Cardiac fibroblast (primary cell): ENCODE measurements at regions not wholly inside any gene's neighbourhood (a gene's known extent, or its start where the extent isn't known, plus 50 kb on each side); places are given as distances from the start of the nearest gene placed in this dataset.

Experiments used
- DNase-seq, 2 donors: peaks; one replicate each; pipeline versions ENCODE4 v3.0.0 to v3.0.0-alpha.2; 2010; ENCODE audit warnings: low read depth in 2 of 2
- H3K4me3 ChIP-seq, 2 donors: replicated peaks in 1 of 2; 1 replicate in 1 of 2; 2 replicates in 1 of 2; pipeline ENCODE4 v1.5.1; 2011; ENCODE audit warnings: low read depth in 2 of 2, low read length in 2 of 2, mild to moderate bottlenecking in 2 of 2, moderate library complexity in 1 of 2
- TF ChIP-seq, protein P1 (sequence below): IDR thresholded peaks from one replicate; pipeline ENCODE4 v1.5.1; 2011; ENCODE audit warnings: low read depth, mild to moderate bottlenecking, low read length, inconsistent platforms

DNA sequence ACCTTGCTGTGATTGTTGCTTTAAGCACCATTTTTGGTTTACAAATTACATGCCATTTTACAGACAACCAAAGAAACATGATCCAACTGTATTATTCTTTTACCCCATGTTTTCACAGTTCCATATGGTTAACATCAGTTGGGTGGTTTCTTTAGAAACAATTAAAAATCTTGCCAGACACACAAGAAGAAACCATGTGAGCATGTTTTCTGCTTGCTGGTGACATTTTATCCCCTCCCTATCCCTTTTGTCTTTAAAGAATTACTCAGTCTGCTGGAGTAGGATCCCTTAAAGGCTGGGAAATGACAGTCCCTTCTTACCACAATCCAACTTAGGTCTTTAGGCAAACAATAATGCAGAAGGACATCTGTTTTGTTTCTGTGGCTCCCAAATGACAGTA is 121.8 kb upstream of the PLXNC1 start:
- no peak overlapping the region for H3K4me3 ChIP-seq
- TF ChIP-seq, protein P1, sequence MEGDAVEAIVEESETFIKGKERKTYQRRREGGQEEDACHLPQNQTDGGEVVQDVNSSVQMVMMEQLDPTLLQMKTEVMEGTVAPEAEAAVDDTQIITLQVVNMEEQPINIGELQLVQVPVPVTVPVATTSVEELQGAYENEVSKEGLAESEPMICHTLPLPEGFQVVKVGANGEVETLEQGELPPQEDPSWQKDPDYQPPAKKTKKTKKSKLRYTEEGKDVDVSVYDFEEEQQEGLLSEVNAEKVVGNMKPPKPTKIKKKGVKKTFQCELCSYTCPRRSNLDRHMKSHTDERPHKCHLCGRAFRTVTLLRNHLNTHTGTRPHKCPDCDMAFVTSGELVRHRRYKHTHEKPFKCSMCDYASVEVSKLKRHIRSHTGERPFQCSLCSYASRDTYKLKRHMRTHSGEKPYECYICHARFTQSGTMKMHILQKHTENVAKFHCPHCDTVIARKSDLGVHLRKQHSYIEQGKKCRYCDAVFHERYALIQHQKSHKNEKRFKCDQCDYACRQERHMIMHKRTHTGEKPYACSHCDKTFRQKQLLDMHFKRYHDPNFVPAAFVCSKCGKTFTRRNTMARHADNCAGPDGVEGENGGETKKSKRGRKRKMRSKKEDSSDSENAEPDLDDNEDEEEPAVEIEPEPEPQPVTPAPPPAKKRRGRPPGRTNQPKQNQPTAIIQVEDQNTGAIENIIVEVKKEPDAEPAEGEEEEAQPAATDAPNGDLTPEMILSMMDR, result no peak
- DNase-seq, result no peak

GRCh38 chr12:94027561-94027960 is 120.8 kb upstream of the PLXNC1 start:
- no peak for DNase-seq
- H3K4me3 ChIP-seq, result no peak overlapping the region
- TF ChIP-seq, protein P1, result no peak

GRCh38 chr12:94031763-94032162 is 116.6 kb upstream of the PLXNC1 start:
- no peak overlapping the region for H3K4me3 ChIP-seq
- TF ChIP-seq, protein P1, result no peak
- no peak for DNase-seq

- no peak overlapping the region for H3K4me3 ChIP-seq
- TF ChIP-seq, protein P1, result no peak
- no peak for DNase-seq
Measured at GRCh38 chr12:94032368-94032767, 116.0 kb upstream of the PLXNC1 start.

DNA sequence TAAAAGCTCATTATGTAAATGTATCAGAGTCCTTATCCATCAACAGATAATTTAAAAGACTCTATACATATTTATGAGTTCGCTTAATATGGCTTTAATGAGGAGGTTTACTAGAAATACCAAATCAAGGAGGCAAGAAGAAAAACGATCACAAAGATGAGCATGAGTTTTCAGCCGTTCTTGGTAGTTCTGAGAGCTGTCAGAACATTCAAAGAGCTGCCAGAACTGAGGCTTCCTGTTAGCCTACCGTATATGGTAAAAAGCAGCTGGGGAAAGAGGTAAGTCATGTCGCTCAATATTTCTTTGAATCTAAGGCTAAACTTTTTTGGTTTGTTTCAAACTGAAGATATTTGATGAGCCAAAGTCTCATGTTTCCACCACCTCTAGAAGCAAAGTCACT is 115.3 kb upstream of the PLXNC1 start:
- no peak for DNase-seq
- TF ChIP-seq, protein P1, result no peak
- no peak overlapping the region for H3K4me3 ChIP-seq

- DNase-seq, result no peak
- H3K4me3 ChIP-seq, result no peak overlapping the region
- TF ChIP-seq, protein P1, result no peak
Measured at GRCh38 chr12:94033784-94034183, 114.6 kb upstream of the PLXNC1 start.

DNA sequence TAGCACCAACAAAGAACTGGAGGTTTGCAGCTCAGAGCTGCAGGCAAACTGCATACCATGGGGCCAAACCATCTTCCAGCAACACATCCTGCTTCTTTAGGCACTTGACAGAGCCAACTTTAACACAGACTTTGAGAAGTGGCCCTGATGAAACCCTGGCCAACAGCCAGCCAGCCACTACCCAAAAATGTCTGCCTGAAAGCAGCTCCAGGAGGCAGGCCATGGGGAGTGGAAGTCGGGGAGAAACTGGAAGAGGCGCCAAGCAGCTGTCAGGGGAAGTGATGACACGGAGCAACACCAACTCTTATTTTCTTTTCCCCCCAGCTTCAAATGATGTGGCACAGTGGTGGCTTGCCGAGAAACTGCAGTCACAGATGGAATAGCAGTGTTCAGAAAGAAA is 110.9 kb upstream of the PLXNC1 start:
- TF ChIP-seq, protein P1, result no peak
- no peak overlapping the region for H3K4me3 ChIP-seq
- peak in 1 of 2 donors; percentile 67 for DNase-seq
